ENCODE measurements at regions not wholly inside any gene's neighbourhood (a gene's known extent, or its start where the extent isn't known, plus 50 kb on each side); places are given as distances from the start of the nearest gene placed in this dataset.
A peak's percentile ranks its signal among the peaks of the same experiment; 100 is the strongest.
"Not testable (repeated sequence)": the region's sequence is repeated elsewhere in the genome, so short reads cannot be mapped to it uniquely, and the experiment has no call there.

DNA sequence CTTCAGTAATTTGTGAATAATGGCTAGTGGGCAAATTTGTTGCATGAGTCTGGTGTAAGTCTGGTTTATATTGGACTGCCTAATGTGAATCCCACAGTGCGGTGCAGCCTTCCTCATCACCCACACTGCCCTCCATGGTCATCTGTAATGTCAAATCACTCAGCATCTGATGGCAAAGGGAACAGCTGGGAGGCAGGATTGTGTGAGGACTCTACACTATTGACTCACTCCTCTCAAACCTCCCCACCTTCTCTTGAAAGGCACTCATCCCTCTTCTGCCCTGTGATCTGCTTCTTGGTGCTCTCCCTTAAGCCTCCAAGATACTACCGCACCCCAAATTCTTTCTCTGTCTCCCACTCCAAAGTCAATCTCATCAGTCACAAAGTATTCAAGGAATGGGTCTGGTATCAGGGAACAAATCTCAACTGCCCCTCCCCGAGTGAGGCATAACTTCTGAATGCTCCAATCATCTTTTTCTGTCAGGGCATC is 146.0 kb upstream of the BEND6 start:
- DNase-seq (ENCODE audit: low read depth in 2 of 3, low spot score in 2 of 3): no peak

DNA sequence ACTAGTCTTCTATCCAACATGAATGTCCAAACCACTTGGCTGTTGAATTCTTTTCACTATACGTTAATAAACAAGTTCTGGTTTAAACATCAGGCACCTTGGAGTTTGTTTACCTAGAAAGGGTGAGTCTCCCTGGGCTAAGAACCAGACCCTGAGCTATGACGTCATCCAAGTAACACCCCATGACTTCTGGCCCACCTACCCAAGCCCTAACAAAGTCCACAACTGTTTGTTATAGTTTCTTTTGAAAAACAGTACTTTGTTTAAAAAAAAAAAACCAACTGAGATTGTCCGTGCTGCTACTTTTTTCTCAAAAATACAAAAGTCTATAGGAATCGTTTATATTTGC is 146.9 kb upstream of the BEND6 start:
- no peak for DNase-seq (ENCODE audit: low read depth in 2 of 3, low spot score in 2 of 3)

DNA sequence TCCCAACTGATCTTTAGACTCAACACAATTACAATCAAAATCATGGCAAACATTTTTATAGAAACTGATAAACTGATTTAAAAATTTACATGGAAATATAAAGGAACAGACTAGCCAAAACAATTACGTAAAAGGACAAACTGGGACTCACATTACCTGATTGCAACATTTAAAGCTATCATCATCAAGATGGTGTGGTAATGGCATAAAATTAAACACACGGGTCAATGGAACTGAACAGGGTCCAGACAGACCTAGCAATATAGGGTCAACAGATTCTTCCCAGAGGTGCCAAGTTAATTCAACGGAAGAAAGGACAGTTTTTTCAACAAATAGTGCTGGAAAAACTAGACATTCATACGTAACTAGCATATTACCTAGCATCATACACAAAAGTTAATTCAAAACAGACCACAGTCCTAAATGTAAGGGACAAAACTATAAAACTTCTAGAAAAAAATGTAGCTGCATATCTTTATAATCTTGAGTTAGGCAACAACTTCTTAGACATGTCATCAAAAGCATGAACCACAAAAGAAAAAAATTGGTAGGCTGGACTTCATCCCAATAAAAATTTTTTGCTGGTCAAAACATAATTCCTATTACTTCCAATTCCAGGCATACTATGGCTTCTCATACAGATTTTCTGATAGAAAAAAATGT is 147.4 kb upstream of the BEND6 start:
- DNase-seq (ENCODE audit: low read depth in 2 of 3, low spot score in 2 of 3): no peak

DNA sequence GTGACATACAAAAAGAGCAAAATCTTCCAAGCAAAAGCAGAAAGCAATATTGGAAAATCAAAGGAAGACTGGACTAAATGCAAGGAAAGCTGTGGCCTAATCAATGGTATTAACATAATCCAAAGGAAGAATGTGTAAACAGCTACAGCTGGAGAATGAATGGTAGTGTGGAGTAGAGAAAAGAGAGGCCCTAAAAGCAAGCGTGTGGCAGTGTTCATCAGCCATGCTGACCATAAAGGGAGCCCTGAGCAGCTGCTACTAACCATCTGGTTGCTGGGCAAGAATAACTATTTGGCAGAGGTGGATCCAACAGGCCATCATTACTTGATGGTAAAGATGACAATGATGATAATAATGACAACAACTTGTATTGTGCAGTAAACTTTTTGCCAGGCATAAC is 148.5 kb upstream of the BEND6 start:
- no peak for DNase-seq (ENCODE audit: low read depth in 2 of 3, low spot score in 2 of 3)

DNA sequence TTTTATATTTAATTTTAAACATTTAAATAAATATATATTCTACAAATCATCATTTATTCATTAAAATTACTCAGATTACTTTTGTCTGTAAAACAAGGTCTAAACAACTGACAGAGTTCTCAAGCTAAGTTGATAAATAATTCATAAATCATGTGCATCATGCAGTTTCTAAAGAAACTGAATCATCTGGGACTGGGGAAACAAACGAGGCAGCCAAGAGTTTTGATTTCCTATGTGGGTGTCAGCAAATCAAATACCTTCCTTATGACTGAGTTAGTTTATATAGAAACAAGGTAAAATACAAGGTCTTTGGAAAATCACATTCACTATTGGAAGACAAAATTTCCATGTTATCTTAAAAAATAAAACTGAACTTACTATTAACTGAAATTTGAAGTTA is 149.9 kb upstream of the BEND6 start:
- no peak for DNase-seq (ENCODE audit: low read depth in 2 of 3, low spot score in 2 of 3)

DNA sequence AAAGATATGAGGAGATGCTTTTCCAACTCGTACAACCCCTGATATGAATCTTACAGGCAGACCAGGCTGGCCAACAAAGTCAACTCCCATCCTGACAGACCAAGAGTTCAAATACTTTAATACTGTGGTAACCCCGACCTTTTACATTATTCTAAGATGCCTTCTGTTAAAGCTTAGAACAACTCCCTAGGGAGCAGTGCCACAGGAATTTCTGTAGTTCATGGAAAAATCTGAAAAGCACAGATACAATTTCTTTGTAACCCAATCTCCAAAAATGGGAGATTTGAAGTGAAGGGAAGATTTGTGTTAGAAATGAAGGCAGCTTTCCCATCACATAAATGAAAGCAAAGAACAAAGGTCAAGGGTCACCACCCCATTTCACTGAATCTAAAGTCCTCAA is 151.3 kb upstream of the BEND6 start:
- DNase-seq (ENCODE audit: low read depth in 2 of 3, low spot score in 2 of 3): no peak

DNA sequence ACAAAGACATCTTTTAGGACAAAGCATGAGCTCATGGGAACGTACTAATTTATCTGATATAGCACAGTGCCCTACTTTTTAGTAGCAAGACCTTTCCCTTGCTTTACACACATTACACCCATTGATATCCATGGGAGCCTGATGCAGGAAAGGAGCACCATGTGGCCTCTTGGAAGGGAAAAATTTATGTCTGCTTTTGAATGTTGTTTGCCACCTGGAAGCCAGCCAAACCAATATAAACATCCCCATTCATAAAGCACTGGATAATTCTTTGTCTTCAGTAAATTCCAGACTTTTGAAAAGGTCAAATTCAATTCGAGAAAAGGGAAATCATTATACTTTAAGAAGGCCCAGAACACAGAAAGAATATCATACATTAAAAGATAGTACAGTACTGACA is 152.3 kb upstream of the BEND6 start:
- no peak for DNase-seq (ENCODE audit: low read depth in 2 of 3, low spot score in 2 of 3)

DNA sequence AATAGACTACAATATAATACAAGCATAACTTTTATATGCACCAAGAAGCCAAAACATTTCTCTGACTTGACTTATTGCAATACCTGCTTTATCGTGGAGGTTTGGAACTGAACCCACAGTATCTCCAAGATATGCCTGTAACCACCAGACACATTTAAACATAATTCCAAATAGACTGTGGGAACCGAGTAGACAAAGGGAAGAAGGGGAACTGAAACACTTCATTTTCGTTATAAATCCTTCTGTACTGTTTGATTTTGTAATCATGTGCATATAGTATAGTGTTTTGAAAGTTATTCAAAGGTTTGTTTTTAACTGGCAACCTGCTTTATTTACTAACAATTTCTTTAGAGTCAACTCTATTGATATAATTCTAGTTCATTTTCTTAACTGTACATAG is 154.9 kb upstream of the BEND6 start:
- no peak for DNase-seq (ENCODE audit: low read depth in 2 of 3, low spot score in 2 of 3)

DNA sequence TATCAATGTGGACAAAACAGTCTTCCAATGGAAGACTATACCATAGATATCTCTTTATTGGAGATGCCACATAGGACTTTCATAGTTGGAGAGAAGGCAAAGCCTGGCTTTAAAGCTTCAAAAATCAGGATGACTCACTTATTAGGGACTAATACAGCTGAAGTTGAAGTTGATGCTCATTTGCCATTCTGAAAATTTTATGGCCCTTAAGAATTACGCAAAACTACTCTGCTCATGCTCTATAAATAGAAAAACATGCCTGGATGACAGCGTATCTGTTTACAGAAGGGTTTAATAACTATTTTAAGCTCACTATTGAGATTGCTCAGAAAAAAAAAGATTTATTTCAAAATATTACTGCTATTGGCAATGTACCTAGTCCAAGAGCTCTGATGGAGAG is 155.5 kb upstream of the DST start:
- DNase-seq (ENCODE audit: low read depth in 2 of 3, low spot score in 2 of 3): no peak

DNA sequence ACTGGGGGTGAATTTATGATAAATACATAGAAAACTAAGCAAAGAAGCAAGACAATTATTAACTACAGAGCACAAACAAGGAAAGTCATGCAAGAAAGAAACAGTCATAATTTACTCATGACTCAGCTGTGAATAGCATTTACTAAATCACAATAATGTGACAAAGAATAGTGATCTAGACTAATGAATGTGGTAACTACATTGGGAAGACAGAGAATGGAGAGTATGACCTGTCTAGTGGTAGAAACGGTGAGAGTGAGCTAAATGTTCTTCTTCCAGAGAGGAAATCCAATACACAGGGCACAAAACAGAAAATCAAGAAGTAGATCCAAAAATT is 153.5 kb upstream of the DST start:
- no peak for DNase-seq (ENCODE audit: low read depth in 2 of 3, low spot score in 2 of 3)

DNA sequence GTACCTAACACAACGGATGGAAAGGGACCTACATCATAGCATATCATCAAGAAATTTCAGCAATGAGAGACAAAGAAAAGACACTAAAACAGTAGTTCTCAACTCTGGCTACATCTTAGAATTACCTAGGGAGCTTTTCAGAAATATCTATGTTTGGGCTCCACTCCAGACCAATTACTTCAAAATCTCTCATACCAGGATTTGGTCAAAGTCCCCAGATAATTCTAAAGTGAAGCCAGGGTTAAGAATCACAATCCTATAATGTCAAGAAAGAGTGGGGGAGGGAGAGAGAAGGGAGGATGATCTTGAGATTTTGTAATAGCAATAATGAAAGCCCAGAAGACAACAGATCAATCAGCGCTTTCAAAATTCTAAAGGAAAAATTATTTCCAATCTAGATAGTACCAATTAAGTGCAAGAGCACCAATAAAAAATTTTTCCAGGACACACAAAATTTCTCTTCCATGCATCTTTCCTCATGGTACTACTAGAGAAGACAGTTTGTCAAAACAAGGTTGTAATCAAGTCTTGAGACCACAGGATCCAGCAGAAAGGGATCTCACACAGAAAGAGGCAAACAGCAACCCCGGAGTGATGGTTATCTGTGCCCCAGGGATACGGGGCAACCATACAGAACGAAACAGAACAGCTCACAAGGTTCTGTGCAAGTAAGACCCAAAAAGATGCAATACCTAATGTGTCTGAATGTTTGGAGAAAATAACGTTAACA is 152.9 kb upstream of the DST start:
- DNase-seq (ENCODE audit: low read depth in 2 of 3, low spot score in 2 of 3): no peak

DNA sequence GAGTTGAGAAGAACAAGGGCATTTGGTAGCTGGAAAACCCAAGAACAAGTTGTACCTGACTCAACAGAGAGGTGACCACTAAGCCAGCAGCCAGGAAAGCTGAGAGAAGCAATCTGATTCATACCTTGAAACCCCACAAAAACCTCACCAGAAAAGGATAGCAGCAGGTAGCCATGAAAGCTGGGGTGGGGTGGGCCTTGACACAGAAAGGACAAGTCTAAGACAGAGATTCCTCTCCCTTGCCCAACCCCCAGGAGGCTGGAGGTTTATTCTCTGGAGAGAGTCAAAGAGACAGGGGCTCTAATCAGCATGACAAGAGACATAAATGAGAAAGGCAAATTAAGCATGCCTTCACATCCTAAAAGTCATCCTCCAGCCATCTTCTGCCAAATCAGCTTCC is 151.7 kb upstream of the DST start:
- no peak for DNase-seq (ENCODE audit: low read depth in 2 of 3, low spot score in 2 of 3)

DNA sequence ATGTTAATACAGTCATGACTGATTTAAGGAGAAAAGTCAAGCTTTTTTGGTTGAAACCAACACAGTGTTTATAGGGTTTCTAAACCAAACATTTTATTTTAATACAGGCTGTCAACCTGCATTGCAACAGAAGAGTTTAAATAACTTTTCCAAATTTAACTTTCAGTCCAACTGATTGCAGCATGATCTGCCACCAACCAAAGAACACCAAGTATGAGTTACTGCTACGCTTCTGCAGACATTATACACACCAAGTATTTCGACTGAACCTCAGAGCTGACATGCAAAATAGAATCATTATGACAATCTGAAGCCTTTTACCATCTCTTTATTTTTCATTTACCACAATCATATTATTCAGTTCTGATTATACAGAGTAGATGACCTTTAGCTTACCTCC is 151.2 kb upstream of the DST start:
- DNase-seq (ENCODE audit: low read depth in 2 of 3, low spot score in 2 of 3): no peak

DNA sequence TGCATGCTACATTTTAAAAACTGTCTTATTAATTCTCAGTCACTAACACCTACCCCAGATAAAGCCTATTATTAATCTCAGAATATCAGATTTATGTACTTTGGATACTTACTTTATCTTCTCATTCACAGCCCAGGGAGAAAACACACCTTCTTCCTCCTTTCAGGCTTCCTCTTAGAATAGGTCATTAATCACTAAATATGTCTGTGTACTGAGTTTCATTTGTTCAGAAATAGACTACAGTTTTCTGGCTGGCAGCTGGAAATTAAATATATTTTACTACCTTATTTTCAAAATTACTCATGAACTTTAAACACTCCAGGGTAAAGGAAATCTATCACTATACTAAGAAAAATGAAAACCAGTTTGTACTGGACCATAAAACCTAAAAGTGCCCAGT is 147.7 kb upstream of the DST start:
- DNase-seq (ENCODE audit: low read depth in 2 of 3, low spot score in 2 of 3): peak in 2 of 3 donors; percentile 16 to 62

DNA sequence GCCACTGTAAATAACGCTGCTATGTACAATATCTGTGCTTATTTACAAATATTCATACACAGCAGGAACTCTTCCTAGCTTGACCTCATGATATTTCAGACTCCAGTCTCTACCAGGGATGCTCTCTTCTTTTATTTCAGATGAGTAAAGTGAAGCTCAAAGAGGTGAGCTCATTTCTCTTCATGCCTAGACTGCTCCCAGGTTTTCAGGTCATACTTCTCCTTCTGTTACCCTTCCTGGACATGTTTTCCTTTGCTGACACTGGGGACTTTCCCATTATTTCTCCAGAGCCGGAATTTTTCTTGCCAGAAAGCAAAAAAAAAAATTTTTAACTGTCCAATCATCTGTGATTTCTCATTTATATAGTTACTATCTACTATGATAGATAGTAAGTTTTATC is 147.2 kb upstream of the DST start:
- no peak for DNase-seq (ENCODE audit: low read depth in 2 of 3, low spot score in 2 of 3)

DNA sequence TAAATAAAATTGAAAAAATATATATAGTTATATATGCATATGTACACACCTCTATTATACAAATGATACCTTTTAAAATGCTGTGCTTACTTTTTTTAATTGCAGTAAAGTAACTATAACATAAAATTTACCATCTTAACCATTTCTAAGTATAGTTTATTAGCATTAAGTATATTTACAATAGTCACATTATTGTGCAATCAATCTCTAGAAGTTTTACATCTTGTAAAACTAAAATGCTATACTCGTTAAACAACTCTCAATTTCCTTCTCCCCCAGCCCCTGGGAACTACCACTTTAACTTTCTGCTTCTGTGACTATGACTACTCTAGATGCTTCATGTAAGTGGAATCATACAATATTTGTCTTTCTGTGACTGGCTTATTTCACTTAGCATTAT is 146.7 kb upstream of the DST start:
- DNase-seq (ENCODE audit: low read depth in 2 of 3, low spot score in 2 of 3): no peak

DNA sequence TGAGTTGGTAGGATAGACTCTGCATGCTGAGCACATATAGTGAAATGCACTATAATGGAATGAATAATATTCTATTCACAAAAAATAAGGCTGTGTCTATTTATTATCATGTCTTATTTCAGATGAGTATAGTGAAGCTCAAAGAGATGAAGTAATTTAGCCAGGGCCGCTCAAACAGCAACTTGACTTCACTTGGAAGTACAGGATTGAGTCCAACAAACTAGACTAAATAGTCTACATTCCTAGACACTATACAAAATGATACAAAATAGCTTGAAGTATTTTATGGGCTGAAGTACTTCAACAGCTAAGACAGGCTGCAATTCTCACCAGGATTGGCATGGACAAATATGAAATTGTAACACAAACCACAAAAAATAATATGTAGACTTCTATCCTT is 144.5 kb upstream of the DST start:
- DNase-seq (ENCODE audit: low read depth in 2 of 3, low spot score in 2 of 3): no peak

DNA sequence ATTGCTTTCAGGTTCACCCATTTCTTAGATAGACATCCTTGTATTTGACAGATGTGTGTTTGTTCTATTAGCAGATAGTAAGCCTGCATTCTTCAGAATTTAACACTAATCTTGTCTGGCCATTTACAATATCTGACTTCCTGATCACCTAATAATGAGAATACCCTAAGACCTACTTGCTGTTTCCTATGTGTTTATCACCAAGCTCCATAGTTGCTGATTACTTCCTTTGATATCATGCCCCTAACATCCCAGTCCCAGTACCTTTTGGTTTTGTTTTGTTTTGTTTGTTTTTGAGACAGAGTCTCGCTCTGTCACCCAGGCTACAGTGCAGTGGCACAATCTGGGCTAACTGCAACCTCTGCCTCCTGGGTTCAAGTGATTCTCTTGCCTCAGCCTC is 143.6 kb upstream of the DST start:
- DNase-seq (ENCODE audit: low read depth in 2 of 3, low spot score in 2 of 3): peak in 1 of 3 donors; percentile 41

DNA sequence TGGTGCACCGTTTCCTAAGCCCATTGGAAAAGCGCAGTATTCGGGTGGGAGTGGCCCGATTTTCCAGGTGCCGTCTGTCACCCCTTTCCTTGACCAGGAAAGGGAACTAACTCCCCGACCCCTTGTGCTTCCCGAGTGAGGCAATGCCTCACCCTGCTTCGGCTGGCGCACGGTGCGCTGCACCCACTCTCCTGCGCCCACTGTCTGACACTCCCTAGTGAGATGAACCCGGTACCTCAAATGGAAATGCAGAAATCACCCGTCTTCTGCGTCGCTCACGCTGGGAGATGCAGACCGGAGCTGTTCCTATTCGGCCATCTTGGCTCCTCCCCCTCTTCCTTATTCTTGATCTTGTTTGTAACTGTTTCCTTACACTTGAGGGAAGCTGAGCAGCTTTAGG is 142.8 kb upstream of the DST start:
- DNase-seq (ENCODE audit: low read depth in 2 of 3, low spot score in 2 of 3): not testable (repeated sequence)

DNA sequence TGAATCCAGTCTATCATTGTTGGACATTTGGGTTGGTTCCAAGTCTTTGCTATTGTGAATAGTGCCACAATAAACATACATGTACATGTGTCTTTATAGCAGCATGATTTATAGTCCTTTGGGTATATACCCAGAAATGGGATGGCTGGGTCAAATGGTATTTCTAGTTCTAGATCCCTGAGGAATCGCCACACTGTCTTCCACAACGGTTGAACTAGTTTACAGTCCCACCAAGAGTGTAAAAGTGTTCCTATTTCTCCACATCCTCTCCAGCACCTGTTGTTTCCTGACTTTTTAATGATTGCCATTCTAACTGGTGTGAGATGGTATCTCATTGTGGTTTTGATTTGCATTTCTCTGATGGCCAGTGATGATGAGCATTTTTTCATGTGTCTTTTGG is 137.4 kb upstream of the DST start:
- not testable (repeated sequence) for DNase-seq (ENCODE audit: low read depth in 2 of 3, low spot score in 2 of 3)

DNA sequence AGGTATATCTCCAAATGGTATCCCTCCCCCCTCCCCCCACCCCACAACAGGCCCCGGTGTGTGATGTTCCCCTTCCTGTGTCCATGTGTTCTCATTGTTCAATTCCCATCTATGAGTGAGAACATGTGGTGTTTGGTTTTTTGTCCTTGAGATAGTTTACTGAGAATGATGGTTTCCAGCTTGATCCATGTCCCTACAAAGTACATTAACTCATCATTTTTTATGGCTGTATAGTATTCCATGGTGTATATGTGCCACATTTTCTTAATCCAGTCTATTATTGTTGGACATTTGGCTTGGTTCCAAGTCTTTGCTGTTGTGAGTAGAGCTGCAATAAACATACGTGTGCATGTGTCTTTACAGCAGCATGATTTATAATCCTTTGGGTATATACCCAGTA is 135.8 kb upstream of the DST start:
- DNase-seq (ENCODE audit: low read depth in 2 of 3, low spot score in 2 of 3): not testable (repeated sequence)

DNA sequence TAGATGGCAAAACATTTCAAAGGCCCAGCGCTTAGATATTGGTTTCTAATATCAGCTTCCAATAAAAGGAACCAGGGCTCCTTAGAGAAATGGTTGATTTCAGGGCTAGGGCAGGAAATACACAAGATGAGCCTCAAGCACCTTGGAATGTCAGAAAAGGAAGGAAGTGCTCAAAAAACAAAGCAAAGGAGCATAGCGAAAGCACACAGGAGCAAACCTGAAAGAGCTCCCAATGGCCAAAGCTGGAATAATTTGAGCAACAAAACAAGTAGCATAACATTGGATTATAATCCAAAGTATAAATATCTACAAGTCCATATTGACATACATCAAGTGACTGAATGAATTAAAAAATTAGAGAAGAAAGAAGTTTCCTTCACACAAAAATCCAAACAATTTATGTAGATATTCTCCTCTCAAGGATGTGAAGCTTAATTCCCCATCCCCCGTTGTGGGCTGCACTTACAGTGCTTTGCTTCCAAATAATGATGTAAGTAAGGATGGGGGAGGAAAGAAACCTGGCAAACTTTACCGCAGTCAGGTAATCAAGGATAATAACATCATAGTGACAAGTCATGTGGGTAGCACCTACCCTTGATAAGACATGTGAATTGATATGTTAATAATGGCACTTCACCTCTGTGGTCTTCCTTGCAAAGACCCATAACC is 132.9 kb upstream of the DST start:
- DNase-seq (ENCODE audit: low read depth in 2 of 3, low spot score in 2 of 3): no peak
